ENCODE measurements at regions not wholly inside any gene's neighbourhood (a gene's known extent, or its start where the extent isn't known, plus 50 kb on each side); places are given as distances from the start of the nearest gene placed in this dataset.

- Histone ChIP-seq H3K4me1 (ENCODE audit: control insufficient read depth, insufficient read depth, low read length) (peaks cover 11% of the 10 kb centered on the region), H3K9me3 (ENCODE audit: control insufficient read depth, insufficient read depth, low read length) (no peaks in the 10 kb centered on the region), H3K4me3 (ENCODE audit: low read length) (no peak overlapping the region), H3K36me3 (ENCODE audit: control insufficient read depth, insufficient read depth, low read length) (no peaks in the 10 kb centered on the region), H3K27ac (ENCODE audit: low read length) (no peak overlapping the region), H3K27me3 (ENCODE audit: control insufficient read depth, insufficient read depth, low read length) (no peaks in the 10 kb centered on the region)
- DNase-seq: no peak
- peaks cover 14 to 19% of the 10 kb centered on the region in 2 donors for H3K4me1 Mint-ChIP-seq
- no peaks in the 10 kb centered on the region for H3K9me3 Mint-ChIP-seq
- 94% methylated on average over 2 of the region's 2 CpGs for WGBS (ENCODE audit: insufficient coverage)
- no peak for ATAC-seq
- H3K27ac Mint-ChIP-seq: no peak overlapping the region
- no peak for TF ChIP-seq CTCF (IDR thresholded peaks at IDR 0.05)
- intact Hi-C loops (cut with micrococcal nuclease): no loop called here
- no peak overlapping the region for H3K4me3 Mint-ChIP-seq
- peaks cover 0 to 3% of the 10 kb centered on the region in 2 donors for H3K27me3 Mint-ChIP-seq (ENCODE audit: low read depth in 2 of 2)
- H3K36me3 Mint-ChIP-seq: no peaks in the 10 kb centered on the region
Measured at GRCh38 chr5:68356623-68357022, 141.1 kb downstream of the PIK3R1 start.

GRCh38 chr5:68359699-68360098 is 144.1 kb downstream of the PIK3R1 start:
- no peak overlapping the region for H3K27ac ChIP-seq (ENCODE audit: low read length)
- intact Hi-C loops (cut with micrococcal nuclease): no loop called here
- no peaks in the 10 kb centered on the region for H3K27me3 ChIP-seq (ENCODE audit: control insufficient read depth, insufficient read depth, low read length)
- no peak for DNase-seq
- H3K27ac Mint-ChIP-seq: no peak overlapping the region
- H3K9me3 Mint-ChIP-seq: no peaks in the 10 kb centered on the region
- ATAC-seq: no peak
- no peak overlapping the region for H3K4me3 ChIP-seq (ENCODE audit: low read length)
- H3K36me3 ChIP-seq (ENCODE audit: control insufficient read depth, insufficient read depth, low read length): no peaks in the 10 kb centered on the region
- 31% methylated on average over 1 of the region's 2 CpGs for WGBS (ENCODE audit: insufficient coverage)
- H3K4me1 Mint-ChIP-seq: peaks cover 8 to 13% of the 10 kb centered on the region in 2 donors
- H3K4me3 Mint-ChIP-seq: no peak overlapping the region
- H3K36me3 Mint-ChIP-seq: no peaks in the 10 kb centered on the region
- H3K9me3 ChIP-seq (ENCODE audit: control insufficient read depth, insufficient read depth, low read length): no peaks in the 10 kb centered on the region
- peaks cover 0 to 3% of the 10 kb centered on the region in 2 donors for H3K27me3 Mint-ChIP-seq (ENCODE audit: low read depth in 2 of 2)
- TF ChIP-seq CTCF (IDR thresholded peaks at IDR 0.05): no peak
- H3K4me1 ChIP-seq (ENCODE audit: control insufficient read depth, insufficient read depth, low read length): peaks cover 6% of the 10 kb centered on the region

- no peak for DNase-seq
- Mint-ChIP-seq H3K4me1 (peaks cover 6 to 17% of the 10 kb centered on the region in 2 donors), H3K4me3 (no peak overlapping the region), H3K27ac (no peak overlapping the region), H3K27me3 (ENCODE audit: low read depth in 2 of 2) (peaks cover 0 to 3% of the 10 kb centered on the region in 2 donors), H3K9me3 (no peaks in the 10 kb centered on the region), H3K36me3 (no peaks in the 10 kb centered on the region)
- 95% methylated on average over 1 of the region's 1 CpG for WGBS (ENCODE audit: insufficient coverage)
- H3K4me1 ChIP-seq (ENCODE audit: control insufficient read depth, insufficient read depth, low read length): no peaks in the 10 kb centered on the region
- no peaks in the 10 kb centered on the region for H3K36me3 ChIP-seq (ENCODE audit: control insufficient read depth, insufficient read depth, low read length)
- intact Hi-C loops (cut with micrococcal nuclease): no loop called here
- no peak for TF ChIP-seq CTCF (IDR thresholded peaks at IDR 0.05)
- H3K27ac ChIP-seq (ENCODE audit: low read length): no peak overlapping the region
- H3K4me3 ChIP-seq (ENCODE audit: low read length): no peak overlapping the region
- ATAC-seq: no peak
- H3K27me3 ChIP-seq (ENCODE audit: control insufficient read depth, insufficient read depth, low read length): no peaks in the 10 kb centered on the region
- H3K9me3 ChIP-seq (ENCODE audit: control insufficient read depth, insufficient read depth, low read length): no peaks in the 10 kb centered on the region
Measured at GRCh38 chr5:68362331-68362730, 146.8 kb downstream of the PIK3R1 start.

- no peak for TF ChIP-seq CTCF (IDR thresholded peaks at IDR 0.05)
Measured at GRCh38 chr5:68365889-68366288, 150.3 kb downstream of the PIK3R1 start.

More at GRCh38 chr5:68365889-68366288, 150.3 kb downstream of the PIK3R1 start:
- DNase-seq: no peak
- no peak overlapping the region for H3K27ac ChIP-seq (ENCODE audit: low read length)
- Mint-ChIP-seq H3K4me1 (peaks cover 33 to 40% of the 10 kb centered on the region in 2 donors), H3K9me3 (no peaks in the 10 kb centered on the region), H3K4me3 (no peak overlapping the region), H3K36me3 (no peaks in the 10 kb centered on the region), H3K27ac (peak overlapping the region in 1 of 2 donors; percentile 39), H3K27me3 (ENCODE audit: low read depth in 2 of 2) (no peaks in the 10 kb centered on the region)
- H3K36me3 ChIP-seq (ENCODE audit: control insufficient read depth, insufficient read depth, low read length): no peaks in the 10 kb centered on the region
- no peak overlapping the region for H3K4me3 ChIP-seq (ENCODE audit: low read length)
- WGBS (ENCODE audit: insufficient coverage): 100% methylated on average over 1 of the region's 1 CpG
- H3K4me1 ChIP-seq (ENCODE audit: control insufficient read depth, insufficient read depth, low read length): peaks cover 15% of the 10 kb centered on the region
- no peak for ATAC-seq
- intact Hi-C loops (cut with micrococcal nuclease): loop anchor here (5.0 kb wide), 2 partner anchors 41 to 66 kb away; no protein-coding TSS in a partner anchor
- H3K9me3 ChIP-seq (ENCODE audit: control insufficient read depth, insufficient read depth, low read length): no peaks in the 10 kb centered on the region
- H3K27me3 ChIP-seq (ENCODE audit: control insufficient read depth, insufficient read depth, low read length): no peaks in the 10 kb centered on the region
